ENCODE measurements at regions not wholly inside any gene's neighbourhood (a gene's known extent, or its start where the extent isn't known, plus 50 kb on each side); places are given as distances from the start of the nearest gene placed in this dataset.

GRCh38 chr9:135422341-135422944 lies 57.1 kb upstream of the PPP1R26 start:
- TF ChIP-seq, protein P1, sequence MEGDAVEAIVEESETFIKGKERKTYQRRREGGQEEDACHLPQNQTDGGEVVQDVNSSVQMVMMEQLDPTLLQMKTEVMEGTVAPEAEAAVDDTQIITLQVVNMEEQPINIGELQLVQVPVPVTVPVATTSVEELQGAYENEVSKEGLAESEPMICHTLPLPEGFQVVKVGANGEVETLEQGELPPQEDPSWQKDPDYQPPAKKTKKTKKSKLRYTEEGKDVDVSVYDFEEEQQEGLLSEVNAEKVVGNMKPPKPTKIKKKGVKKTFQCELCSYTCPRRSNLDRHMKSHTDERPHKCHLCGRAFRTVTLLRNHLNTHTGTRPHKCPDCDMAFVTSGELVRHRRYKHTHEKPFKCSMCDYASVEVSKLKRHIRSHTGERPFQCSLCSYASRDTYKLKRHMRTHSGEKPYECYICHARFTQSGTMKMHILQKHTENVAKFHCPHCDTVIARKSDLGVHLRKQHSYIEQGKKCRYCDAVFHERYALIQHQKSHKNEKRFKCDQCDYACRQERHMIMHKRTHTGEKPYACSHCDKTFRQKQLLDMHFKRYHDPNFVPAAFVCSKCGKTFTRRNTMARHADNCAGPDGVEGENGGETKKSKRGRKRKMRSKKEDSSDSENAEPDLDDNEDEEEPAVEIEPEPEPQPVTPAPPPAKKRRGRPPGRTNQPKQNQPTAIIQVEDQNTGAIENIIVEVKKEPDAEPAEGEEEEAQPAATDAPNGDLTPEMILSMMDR (IDR thresholded peaks at IDR 0.05 in 4 of 5, conservative IDR thresholded peaks at IDR 0.05 in 1 of 5): no peak
- no peak for TF ChIP-seq POLR2A (IDR thresholded peaks at IDR 0.05)

Data from gastrocnemius medialis (tissue), 4 donors.